Sciatic nerve (tissue), 2 donors: ENCODE measurements at regions not wholly inside any gene's neighbourhood (a gene's known extent, or its start where the extent isn't known, plus 50 kb on each side); places are given as distances from the start of the nearest gene placed in this dataset.
"Not testable (repeated sequence)": the region's sequence is repeated elsewhere in the genome, so short reads cannot be mapped to it uniquely, and the experiment has no call there.

Source experiments
- ATAC-seq: fragments of 200-7000 bp; cut with Tn5 transposase; one replicate; pipeline ENCODE4 v1.9.1; 2020; ENCODE audit warnings: mild to moderate bottlenecking, moderate library complexity
- DNase-seq: peaks from one replicate; pipeline ENCODE4 v3.0.0-alpha.2; 2020; ENCODE audit warnings: low spot score
- intact Hi-C: fragments of 100-400 bp; cut with DNase I; formaldehyde crosslinking; loops from one replicate; pipeline ENCODE4 v1.14.2; 2022
- donor health status: DM: no; HTN: no; CAD: no.
- donor health status: DM: no; HTN: no; CAD: no.

GRCh38 chr5:99033014-99033900, 104.5 kb upstream of the CHD1 start:
- peak; percentile 46 for ATAC-seq
- intact Hi-C loops = loop anchor here (10.0 kb wide), 1 partner anchor 128 kb away; no protein-coding TSS in a partner anchor
- DNase-seq = no peak

GRCh38 chr5:99032234-99033013, 103.6 kb upstream of the CHD1 start:
- DNase-seq = peak; percentile 73
- ATAC-seq = peak; percentile 91
- intact Hi-C loops = loop anchor here (10.0 kb wide), 1 partner anchor 128 kb away; no protein-coding TSS in a partner anchor

- intact Hi-C loops = loop anchor here (10.0 kb wide), 1 partner anchor 126 kb away; no protein-coding TSS in a partner anchor
- no peak for ATAC-seq
These were observed 102.2 kb upstream of the CHD1 start for GRCh38 chr5:99030906-99031440.

GRCh38 chr5:99029172-99029571, 100.4 kb upstream of the CHD1 start:
- intact Hi-C loops = no loop called here
- ATAC-seq (no peak), DNase-seq (no peak)

More at GRCh38 chr5:99030906-99031440, 102.2 kb upstream of the CHD1 start:
- DNase-seq = no peak

- intact Hi-C loops, DNase-seq, ATAC-seq: not testable (repeated sequence)
These were observed 99.4 kb upstream of the CHD1 start for GRCh38 chr5:99028170-99028569.

DNA sequence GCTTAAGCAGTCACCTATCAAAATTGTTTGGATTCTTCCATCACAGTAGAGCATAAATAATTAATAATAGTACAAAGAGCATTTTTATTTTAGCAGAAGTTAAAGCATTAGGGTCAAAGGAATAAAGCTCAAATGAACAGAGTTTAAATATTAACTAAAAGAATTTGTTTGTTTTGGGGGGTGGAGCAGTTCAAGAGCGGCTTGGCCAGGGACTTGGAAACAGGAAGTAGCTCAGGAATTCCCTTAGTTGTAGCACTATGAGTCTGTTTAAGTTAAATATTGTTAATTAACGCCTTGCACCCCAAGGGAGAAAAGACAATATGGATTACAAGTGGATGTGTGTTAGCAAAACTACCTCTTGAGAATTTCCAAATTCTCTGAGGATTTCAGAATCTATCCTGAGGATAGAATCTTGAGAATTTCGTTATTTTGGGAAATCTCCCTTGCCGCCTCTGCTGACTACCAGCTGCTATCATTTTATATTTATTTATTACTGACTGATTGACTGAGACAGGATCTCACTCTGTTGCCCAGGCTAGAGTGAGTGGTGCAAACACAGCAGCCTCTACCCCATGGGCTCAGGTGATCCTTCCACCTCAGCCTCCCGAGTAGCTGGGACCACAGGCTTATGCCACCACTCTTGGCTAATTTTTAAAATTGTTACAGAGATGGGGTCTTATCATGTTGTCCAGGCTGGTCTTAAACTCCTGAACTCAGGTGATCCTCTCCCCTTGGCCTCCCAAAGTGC, 96.7 kb upstream of the CHD1 start:
- intact Hi-C loops = no loop called here
- ATAC-seq = no peak

DNA sequence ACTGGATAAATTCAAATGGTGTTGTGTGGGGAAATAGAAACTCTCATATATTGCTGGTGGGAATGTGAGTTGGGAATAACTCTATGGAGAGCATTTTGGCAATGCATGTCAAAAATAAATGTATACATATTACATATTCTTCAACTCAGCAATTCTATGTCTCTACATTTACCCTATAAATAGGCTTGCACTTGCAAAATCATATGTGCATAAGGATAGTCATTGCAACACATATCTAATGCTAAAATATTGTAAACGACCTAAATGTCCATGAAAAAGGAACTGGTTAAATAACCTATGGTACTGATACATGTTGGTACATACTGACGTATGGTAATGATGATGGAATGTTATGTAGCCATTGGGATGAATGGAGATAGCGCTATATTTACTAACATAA, 94.5 kb upstream of the CHD1 start:
- no peak for ATAC-seq
- DNase-seq = no peak
- intact Hi-C loops = no loop called here

More for the DNA sequence above, 96.7 kb upstream of the CHD1 start:
- no peak for DNase-seq

DNA sequence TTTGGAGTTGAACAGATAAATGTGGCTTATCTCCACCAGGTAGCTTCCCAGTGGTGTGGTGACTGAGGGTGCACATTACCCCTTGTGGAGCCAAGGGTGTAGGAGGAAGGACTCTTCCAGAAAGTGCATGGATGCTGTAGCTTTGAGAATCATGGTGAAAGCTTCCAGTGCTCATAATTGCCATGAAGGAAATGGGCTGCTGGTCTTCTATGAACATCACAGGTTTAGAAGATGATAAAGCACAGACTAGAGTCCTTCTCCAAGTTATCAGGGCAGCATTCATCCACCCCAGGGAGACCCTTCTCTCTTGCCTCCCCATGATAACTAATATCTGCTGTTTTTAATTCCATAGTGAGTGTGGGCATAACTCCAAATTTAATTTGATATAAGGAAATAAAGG, 93.4 kb upstream of the CHD1 start:
- intact Hi-C loops = no loop called here
- ATAC-seq = no peak
- no peak for DNase-seq

DNA sequence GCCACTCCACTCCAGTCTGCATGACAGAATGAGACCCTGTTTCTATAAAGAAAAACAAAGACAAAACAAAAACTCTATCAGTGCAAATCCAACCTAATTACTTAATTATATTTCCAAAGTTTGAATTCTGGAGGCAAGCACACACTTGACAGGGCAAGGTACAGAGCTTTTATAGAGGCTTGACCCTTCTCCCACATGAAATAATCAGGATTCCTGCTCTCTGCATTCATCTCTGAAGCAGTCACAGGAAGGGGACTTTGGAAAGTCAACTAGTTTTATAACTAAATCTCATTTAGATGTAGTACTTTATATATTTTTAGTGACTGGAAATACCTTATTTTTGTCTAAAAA, 91.9 kb upstream of the CHD1 start:
- no peak for DNase-seq
- ATAC-seq = no peak
- intact Hi-C loops = no loop called here

- intact Hi-C loops = no loop called here
- DNase-seq (no peak), ATAC-seq (no peak)
These were observed 91.2 kb upstream of the CHD1 start for GRCh38 chr5:99019812-99020697.

DNA sequence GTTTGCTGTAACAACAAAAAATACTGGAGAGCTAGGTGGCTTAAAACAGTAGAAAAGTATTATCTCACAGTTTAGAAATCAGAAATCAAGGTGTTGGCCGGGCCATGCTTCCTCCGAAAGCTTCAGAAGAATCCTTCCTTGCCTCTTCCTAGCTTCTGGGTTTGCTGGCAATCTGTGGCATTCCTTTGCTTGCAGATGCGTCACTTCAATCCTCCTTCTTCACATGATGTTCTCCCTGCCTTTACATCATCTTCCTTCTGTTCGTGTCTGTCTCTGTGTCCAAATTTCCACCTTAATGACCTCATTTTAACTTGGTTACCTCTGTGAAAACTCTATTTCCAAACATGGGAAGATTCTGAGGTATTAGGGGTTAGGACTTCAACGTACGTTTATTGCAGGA, 90.4 kb upstream of the CHD1 start:
- ATAC-seq (no peak), DNase-seq (no peak)
- intact Hi-C loops = no loop called here

GRCh38 chr5:99010294-99010693, 81.5 kb upstream of the CHD1 start:
- DNase-seq (no peak), ATAC-seq (no peak)
- intact Hi-C loops = no loop called here

- DNase-seq = not testable (repeated sequence)
These were observed 79.2 kb upstream of the CHD1 start for GRCh38 chr5:99008009-99008408.

DNA sequence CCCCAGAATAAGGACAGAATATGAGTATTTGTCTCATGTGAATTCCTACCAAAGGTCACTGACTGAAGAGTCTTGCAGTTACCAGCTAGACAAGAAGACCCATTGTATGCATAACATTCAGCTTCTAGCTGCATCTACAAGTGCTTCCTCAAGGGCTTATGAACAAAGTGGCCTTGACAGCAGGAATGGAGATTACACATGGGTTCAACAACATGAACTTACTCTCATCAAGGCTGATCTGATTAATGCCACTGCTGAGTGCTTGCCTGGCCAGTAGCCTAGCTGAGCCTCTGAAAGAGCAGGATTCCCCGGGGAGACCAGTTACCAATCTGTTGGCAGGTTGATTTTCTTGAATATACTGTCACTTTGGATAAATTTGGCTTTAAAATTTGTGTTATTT, 76.7 kb upstream of the CHD1 start:
- intact Hi-C loops = no loop called here
- ATAC-seq (no peak), DNase-seq (no peak)

More at GRCh38 chr5:99008009-99008408, 79.2 kb upstream of the CHD1 start:
- ATAC-seq, intact Hi-C loops: not testable (repeated sequence)

DNA sequence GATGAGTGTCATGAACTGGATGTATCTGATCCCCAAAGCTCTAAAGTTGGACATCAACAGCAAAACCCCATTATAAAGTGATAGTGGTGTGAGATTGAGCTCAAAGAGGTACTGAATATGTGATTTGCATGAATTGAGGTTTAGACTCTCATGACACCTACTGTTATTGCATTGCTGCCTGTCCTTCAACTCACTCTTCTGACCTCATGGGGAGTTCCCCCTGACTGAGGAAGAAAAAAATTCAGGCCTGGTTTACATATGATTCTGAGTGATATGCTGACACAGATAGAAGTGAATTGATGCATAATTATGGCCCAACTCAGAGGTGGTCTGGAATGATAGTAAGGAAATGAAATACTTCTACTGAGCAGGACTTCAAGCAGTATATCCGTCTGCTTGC, 76.2 kb upstream of the CHD1 start:
- no peak for DNase-seq
- no peak for ATAC-seq
- intact Hi-C loops = no loop called here

- DNase-seq (no peak), ATAC-seq (no peak)
- intact Hi-C loops = no loop called here
These were observed 72.1 kb upstream of the CHD1 start for GRCh38 chr5:99000876-99001275.

DNA sequence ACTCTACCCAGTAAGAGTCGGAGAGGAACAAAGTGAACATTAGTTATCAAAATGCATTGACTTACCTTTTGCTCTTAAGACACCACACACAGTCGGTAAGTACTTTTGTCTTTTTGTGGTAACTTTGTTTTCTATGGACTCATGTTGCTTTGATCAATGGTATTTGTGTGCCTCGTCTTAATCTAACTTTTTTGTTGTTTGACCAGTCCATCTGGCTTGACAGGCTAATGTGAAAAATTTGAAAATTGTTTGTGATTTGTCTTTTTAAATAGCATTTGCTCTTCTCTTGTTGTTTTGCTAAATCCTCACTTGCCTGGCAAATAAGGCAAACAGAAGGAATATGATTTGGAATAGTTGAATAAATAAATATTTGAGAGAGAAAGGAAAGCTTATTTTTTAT, 71.4 kb upstream of the CHD1 start:
- DNase-seq = no peak
- ATAC-seq = no peak
- intact Hi-C loops = no loop called here

DNA sequence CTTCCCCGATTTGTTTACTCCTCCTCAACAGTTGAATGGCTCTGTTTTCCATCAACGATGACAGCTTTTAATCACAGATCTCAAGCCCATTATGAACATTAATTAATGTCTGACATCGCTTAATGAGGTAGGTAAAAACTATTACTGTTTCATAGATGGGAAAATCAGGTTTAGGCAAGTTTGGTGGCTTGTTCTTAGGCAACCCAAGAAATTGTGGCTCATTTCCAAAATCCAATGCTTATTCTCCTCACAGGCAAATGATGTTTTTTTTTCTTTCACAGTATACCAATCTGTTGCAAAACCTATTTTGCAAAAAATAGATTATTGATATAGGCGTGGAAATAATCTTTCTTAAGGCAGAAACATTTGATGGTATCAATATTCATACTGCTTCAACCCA, 70.8 kb upstream of the CHD1 start:
- intact Hi-C loops = no loop called here
- DNase-seq = no peak

More for the DNA sequence above, 70.8 kb upstream of the CHD1 start:
- no peak for ATAC-seq
